Neural cell (in vitro differentiated cells): ENCODE measurements at regions not wholly inside any gene's neighbourhood (a gene's known extent, or its start where the extent isn't known, plus 50 kb on each side); places are given as distances from the start of the nearest gene placed in this dataset.

ENCODE experiments used
- EP300 ChIP-seq: fragments of 450-650 bp; conservative IDR thresholded peaks from 2 replicates; pipeline ENCODE4 v1.6.1; 2014; ENCODE audit warnings: antibody characterized with exemption, mild to moderate bottlenecking, moderate library complexity; ENCODE audit not compliant: poor library complexity, severe bottlenecking
- EZH2 ChIP-seq: fragments of 200-600, 300-800 bp; shearing (Covaris generic), sonication (generic); IDR thresholded peaks from 2 replicates; pipeline ENCODE4 v1.6.1; 2014; ENCODE audit warnings: antibody characterized with exemption, low read length, borderline replicate concordance, mild to moderate bottlenecking; ENCODE audit not compliant: insufficient read depth, poor library complexity, severe bottlenecking
- MXI1 ChIP-seq: fragments of 450-650 bp; conservative IDR thresholded peaks from 2 replicates; pipeline ENCODE4 v1.6.1; 2014; ENCODE audit warnings: antibody characterized with exemption, mild to moderate bottlenecking; ENCODE audit not compliant: poor library complexity, severe bottlenecking
- POLR2AphosphoS5 ChIP-seq: IDR thresholded peaks from 2 replicates; pipeline ENCODE4 v1.6.1; 2012
- RAD21 ChIP-seq: fragments of 450-650 bp; conservative IDR thresholded peaks from 2 replicates; pipeline ENCODE4 v1.6.1; 2014; ENCODE audit warnings: antibody characterized with exemption, mild to moderate bottlenecking, moderate library complexity
- REST ChIP-seq: IDR thresholded peaks from 2 replicates; pipeline ENCODE4 v1.6.1; 2012; ENCODE audit warnings: borderline replicate concordance
- SMC3 ChIP-seq: fragments of 450-650 bp; conservative IDR thresholded peaks from 2 replicates; pipeline ENCODE4 v1.6.1; 2014; ENCODE audit warnings: antibody characterized with exemption, mild to moderate bottlenecking, moderate library complexity; ENCODE audit not compliant: poor library complexity
- TAF1 ChIP-seq: IDR thresholded peaks from 2 replicates; pipeline ENCODE4 v1.6.1; 2012; ENCODE audit warnings: low read depth
- TF ChIP-seq, protein P1 (sequence below): fragments of 450-650 bp; IDR thresholded peaks from 2 replicates; pipeline ENCODE4 v1.5.1; 2014; ENCODE audit warnings: antibody characterized with exemption, mild to moderate bottlenecking, moderate library complexity; ENCODE audit not compliant: poor library complexity, severe bottlenecking

GRCh38 chr3:77902675-77903074 lies 862.8 kb downstream of the ROBO2 start:
- TF ChIP-seq REST (no peak), SMC3 (no peak), POLR2AphosphoS5 (peak; percentile 40), EP300 (peak; percentile 93), MXI1 (no peak), EZH2 (no peak), RAD21 (no peak), TAF1 (no peak)
- TF ChIP-seq, protein P1, sequence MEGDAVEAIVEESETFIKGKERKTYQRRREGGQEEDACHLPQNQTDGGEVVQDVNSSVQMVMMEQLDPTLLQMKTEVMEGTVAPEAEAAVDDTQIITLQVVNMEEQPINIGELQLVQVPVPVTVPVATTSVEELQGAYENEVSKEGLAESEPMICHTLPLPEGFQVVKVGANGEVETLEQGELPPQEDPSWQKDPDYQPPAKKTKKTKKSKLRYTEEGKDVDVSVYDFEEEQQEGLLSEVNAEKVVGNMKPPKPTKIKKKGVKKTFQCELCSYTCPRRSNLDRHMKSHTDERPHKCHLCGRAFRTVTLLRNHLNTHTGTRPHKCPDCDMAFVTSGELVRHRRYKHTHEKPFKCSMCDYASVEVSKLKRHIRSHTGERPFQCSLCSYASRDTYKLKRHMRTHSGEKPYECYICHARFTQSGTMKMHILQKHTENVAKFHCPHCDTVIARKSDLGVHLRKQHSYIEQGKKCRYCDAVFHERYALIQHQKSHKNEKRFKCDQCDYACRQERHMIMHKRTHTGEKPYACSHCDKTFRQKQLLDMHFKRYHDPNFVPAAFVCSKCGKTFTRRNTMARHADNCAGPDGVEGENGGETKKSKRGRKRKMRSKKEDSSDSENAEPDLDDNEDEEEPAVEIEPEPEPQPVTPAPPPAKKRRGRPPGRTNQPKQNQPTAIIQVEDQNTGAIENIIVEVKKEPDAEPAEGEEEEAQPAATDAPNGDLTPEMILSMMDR, result no peak
